GM23248 (cell line): ENCODE measurements at regions not wholly inside any gene's neighbourhood (a gene's known extent, or its start where the extent isn't known, plus 50 kb on each side); places are given as distances from the start of the nearest gene placed in this dataset.

Experiments
- EZH2 ChIP-seq: fragments of 200-600 bp; sonication (generic); IDR thresholded peaks from 2 replicates; pipeline ENCODE4 v1.6.1; 2018; ENCODE audit warnings: antibody characterized with exemption, mild to moderate bottlenecking; ENCODE audit not compliant: insufficient read depth, poor library complexity, severe bottlenecking
- EZH2phosphoT487 ChIP-seq: fragments of 200-600 bp; sonication (generic); IDR thresholded peaks from 2 replicates; pipeline ENCODE4 v1.6.1; 2018; ENCODE audit warnings: antibody characterized with exemption, moderate library complexity, mild to moderate bottlenecking, low read depth; ENCODE audit not compliant: insufficient read depth

DNA sequence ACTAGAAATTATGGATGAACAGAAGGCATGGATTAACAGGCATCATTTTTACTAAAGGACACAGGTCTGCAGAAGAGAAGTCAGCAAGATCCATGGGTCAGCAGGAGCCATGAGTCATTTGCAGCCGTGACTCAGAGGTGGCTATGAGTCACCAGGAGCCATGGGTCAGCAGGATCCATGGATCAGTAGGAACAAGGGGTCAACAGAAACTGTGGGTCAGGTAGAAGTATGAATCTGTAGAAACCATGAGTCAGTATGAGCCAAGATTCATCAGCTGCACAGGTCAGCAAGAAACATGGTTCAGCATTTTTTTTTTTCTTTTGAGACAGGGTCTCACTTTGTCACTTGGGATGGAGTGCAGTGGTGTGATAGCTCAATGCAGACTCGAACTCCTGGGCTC, 58.2 kb upstream of the HS3ST4 start:
- TF ChIP-seq EZH2 (no peak), EZH2phosphoT487 (no peak)
